CD4-positive, alpha-beta T cell treated with Interleukin-10 for 1 hour (primary cell): ENCODE measurements at regions not wholly inside any gene's neighbourhood (a gene's known extent, or its start where the extent isn't known, plus 50 kb on each side); places are given as distances from the start of the nearest gene placed in this dataset.
"Not testable (repeated sequence)": the region's sequence is repeated elsewhere in the genome, so short reads cannot be mapped to it uniquely, and the experiment has no call there.

Experiments used
- DNase-seq: peaks from one replicate; pipeline ENCODE4 v3.0.0-alpha.2; 2020

DNA sequence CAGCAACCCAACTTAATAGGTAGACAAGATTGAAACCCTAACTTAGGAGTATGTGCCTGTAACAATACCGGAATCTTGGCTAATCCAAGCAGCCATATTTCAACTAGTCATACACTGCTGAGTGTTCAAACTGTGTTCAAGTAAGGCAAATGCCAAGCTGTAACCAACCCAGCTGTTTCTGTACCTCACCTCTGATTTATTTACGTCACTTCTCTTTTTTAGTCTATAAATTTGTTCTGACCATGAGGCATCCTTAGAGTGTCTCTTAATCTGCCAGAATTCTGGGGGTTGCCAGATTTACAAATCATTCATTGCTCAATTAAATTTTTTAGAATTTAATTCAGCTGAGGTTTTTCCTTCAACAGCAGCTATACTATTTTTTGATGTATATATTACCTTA, 723.2 kb downstream of the CDH18 start:
- DNase-seq = no peak

DNA sequence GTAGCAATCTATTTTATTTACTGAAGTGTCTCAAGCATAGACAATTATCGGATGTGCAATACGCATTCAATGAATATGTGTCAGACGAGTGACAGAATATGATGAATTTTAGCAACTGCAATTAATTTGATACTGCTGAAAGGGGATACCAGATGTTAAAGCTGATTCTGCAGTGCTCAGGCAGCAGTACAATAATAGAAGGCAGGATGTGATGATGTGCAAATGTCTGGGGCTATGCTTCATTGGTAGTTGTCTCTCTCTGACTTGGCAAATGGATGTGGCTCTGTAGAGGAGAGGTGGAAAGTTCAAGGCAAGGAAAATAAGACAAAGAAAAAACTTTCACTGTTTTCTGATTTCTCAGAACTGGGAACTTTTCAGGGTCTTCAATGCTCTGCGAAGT, 721.2 kb downstream of the CDH18 start:
- no peak for DNase-seq

- DNase-seq = no peak
Observed at GRCh38 chr5:19270153-19270552, 717.8 kb downstream of the CDH18 start.

GRCh38 chr5:19274578-19274977, 713.4 kb downstream of the CDH18 start:
- DNase-seq = no peak

DNA sequence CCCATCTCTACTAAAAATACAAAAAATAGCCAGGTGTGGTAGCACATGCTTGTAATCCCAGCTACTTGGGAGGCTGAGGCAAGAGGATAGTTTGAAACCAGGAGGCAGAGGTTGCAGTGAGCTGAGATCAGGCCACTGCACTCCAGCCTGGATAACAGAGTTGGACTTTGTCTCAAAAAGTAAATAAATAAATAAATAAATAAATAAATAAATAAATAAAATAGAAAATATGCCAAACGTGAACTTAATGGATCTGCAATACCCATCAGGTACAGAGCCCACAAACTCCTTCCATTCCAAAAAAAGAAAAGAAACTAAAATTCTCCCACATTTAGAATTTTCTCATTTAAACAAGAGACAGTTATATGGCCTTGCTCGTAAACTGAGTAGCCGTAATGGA, 702.7 kb downstream of the CDH18 start:
- no peak for DNase-seq

- DNase-seq = not testable (repeated sequence)
Observed at GRCh38 chr5:19287548-19288277, 700.3 kb downstream of the CDH18 start.

DNA sequence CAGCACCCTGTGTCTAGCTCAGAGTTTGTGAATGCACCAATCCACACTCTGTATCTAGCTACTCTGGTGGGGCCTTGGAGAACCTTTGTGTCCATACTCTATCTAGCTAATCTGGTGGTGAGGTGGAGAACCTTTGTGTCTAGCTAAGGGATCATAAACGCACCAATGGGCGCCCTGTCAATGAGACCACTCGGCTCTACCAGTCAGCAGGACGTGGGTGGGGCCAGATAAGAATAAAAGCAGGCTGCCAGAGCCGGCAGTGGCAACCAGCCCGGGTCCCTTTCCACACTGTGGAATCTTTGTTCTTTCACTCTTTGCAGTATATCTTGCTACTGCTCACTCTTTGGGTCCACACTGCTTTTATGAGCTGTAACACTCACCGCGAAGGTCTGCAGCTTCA, 699.7 kb downstream of the CDH18 start:
- DNase-seq = not testable (repeated sequence)

DNA sequence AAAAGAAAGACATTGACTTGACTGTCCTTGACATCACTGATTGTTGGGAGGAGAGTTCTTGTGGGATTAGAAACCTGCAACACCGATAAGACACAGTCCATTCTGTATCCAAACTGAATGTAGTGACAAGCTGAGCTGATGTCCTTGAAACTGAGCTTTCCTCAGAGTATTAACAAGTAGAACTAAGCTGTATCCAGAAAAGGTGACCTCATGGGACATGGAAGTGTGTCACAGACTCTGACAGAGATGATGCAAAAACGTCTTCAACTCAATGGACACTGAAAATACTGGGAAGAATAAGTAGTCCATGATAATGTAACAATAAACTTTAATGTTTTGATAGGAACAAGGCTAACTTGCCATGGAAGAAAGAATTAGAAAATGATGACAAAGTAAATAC, 690.1 kb downstream of the CDH18 start:
- DNase-seq = no peak

- no peak for DNase-seq
Observed at GRCh38 chr5:19301271-19301670, 686.7 kb downstream of the CDH18 start.

DNA sequence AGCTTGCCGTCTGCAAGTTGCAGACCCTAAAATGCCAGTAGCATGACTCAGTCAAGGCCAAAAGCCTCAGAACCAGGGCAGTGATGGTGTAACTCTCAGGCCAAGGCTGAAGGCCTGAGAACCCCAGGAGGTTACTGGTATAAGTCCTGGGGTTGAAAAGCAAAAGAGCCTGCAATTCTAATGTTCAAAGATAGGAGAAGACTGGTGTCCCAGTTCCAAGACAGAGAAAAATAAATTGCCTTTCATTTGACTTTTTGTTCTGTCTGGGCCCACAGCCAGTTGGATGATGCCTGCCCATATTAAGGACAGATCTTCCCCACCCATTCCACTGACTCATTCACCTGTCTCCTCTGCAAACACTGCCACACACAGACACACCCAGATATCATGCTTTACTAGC, 673.2 kb downstream of the CDH18 start:
- DNase-seq = no peak

DNA sequence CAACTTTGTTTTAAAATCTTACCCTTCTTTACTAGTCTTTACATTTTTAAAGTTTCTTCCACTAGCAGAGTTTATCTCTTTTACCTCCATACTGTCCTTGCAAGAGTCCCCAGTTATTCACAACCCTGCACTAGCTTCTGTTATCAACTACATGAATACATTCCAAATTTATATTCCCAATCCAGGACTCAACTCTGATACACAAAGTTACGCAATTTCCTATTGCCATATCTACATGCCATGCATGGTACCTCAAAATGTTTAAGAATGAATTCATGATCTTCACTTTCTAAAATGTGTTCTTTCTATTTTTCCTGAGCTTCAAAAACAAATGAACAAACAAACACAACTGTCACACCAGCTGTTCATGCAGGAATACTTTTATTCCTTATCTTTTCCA, 668.7 kb downstream of the CDH18 start:
- DNase-seq = no peak

GRCh38 chr5:19322716-19323485, 665.1 kb downstream of the CDH18 start:
- DNase-seq = no peak

GRCh38 chr5:19334278-19334677, 653.7 kb downstream of the CDH18 start:
- DNase-seq = no peak

DNA sequence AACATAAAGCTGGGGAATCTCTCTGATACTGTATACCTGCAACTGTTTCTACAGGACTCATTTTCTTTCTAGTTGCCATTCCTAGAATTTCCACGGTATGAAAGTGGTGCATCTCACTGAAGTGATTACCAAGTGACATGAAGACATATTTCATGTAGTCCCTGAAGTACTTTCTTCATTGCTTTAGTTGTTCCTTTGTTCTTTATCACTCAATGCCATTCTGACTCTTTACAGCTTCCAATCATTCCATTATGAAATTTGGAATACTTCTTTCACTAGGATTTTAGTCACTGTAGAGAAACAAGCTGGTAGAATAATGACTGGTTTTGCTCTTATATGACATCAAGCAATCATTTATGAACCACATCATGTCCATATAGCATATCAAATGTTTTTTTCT, 645.1 kb downstream of the CDH18 start:
- DNase-seq = no peak

DNA sequence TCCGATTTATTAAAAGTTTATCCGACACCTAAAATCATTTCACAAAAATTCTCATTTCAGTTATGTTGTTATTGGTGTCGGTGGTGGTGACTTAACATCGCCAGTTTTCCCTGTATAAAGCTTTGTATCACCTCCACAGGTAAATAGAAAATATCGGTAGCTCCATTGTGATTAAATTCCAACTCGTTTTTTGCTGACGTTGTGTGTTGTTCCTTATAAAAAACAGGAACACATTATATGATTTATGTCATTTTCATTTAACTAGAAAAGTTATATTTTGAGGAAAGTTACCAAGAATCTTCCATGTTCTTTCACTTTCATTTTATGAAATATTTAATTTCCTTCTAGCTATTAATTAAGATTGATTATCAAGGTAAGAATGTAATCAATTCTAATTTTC, 635.9 kb downstream of the CDH18 start:
- no peak for DNase-seq

DNA sequence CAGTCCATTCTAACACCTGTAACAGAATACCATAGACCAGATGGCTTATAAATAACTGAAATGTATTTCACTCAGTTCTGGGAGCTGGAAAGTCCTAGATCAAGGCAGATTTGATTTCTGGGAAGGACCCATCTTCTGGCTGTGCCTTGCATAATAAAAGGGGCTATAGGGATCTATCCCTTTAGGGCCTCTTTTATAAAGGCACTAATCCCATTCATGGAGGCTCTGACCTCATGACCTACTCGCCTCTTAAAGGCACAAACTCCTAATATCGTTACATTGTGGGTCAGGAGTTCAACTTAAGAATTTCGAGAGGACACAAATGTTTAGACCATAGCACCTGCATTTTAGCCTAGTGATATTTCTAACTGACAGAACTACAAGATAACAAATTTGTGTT, 619.0 kb downstream of the CDH18 start:
- DNase-seq = no peak

DNA sequence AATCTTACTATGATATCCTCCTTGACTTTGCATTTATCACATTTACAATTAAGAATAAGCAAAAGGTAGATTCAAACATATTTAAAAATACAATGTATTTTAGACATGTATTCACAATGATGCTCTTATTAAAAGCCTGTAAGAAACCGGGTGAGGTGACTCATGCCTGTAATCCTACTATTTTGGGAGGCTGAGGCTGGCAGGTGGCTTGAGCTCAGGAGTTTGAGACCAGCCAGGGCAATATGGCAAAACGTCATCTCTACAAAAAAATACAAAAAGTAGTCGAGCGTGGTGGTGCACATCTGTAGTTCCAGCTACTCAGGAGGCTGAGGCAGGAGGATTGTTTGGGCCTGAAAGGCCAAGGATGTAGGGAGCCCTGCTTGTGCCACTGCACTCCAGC, 618.4 kb downstream of the CDH18 start:
- DNase-seq = no peak

- DNase-seq = no peak
Observed at GRCh38 chr5:19370655-19371386, 617.2 kb downstream of the CDH18 start.

DNA sequence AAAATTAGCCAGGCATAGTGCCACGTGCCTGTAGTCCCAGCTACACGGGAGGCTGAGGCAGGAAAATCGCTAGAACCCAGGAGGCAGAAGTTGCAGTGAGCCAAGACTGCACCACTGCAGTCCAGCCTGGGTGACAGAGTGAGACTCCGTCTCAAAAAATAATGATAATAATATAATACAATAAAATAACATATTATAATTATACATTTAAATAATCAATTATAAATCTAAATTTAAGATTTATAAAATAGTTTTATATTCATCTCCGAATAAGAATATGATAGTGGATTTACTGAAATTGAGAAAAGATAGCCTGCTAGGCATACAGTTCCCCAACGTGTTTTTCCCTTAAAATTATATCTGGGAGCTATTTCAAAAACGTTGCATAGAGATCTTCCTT, 599.6 kb downstream of the CDH18 start:
- no peak for DNase-seq

DNA sequence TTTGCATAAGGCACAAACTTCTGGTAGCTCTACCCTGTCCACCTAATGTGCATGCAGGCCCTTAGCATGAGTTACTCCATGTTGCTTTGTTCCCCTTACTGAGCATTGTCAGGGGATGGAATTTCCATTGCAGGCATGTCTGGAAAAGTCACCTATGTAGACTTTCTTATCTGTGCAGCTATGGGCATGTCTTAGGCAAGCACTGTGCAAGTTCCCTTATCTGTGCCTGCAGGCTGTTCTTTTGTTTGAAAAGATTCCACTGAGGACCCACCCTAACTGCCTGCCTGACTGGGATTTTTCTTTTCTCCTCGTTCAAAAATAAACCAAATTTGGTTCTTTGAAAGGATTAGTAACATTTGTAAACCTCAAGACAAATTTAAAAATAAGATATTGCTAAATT, 587.0 kb downstream of the CDH18 start:
- DNase-seq = no peak

GRCh38 chr5:19406576-19407365, 581.2 kb downstream of the CDH18 start:
- no peak for DNase-seq

GRCh38 chr5:19408149-19408548, 579.9 kb downstream of the CDH18 start:
- DNase-seq = no peak

DNA sequence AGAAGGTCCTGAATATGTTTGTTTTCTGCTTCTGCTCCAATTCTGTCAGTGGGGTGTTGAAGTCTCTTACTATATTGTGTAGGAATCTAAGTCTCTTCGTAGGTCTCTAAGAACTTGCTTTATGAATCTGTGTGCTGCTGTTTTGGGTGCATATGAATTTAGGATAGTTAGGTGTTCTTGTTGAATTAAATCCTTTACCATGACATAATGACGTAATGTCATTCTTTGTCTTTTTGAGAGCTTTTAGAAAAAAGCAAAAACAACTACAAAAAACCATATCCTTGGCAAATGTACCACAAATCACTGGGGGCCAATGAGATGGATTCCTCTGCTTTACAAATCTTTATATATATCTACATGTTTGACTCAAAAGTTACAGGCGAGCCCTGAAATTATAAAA, 576.1 kb downstream of the CDH18 start:
- DNase-seq = no peak
